H9 (cell line): ENCODE measurements at regions not wholly inside any gene's neighbourhood (a gene's known extent, or its start where the extent isn't known, plus 50 kb on each side); places are given as distances from the start of the nearest gene placed in this dataset.

Experiments used
- DNase-seq: peaks from one replicate; pipeline ENCODE4 v3.0.0-alpha.2; 2017
- H2AFZ ChIP-seq: one replicate; pipeline ENCODE4 v1.6.1; 2013; ENCODE audit warnings: mild to moderate bottlenecking, low read length, control low read depth, moderate library complexity
- H2AK5ac ChIP-seq: 2 replicates; pipeline ENCODE4 v1.6.1; 2013; ENCODE audit warnings: low read length, control low read depth, mixed read lengths; ENCODE audit not compliant: insufficient read length
- H2BK120ac ChIP-seq: one replicate; pipeline ENCODE4 v1.6.1; 2013; ENCODE audit warnings: low read depth, mild to moderate bottlenecking, low read length, control low read depth, inconsistent platforms; ENCODE audit not compliant: poor library complexity, severe bottlenecking
- H2BK12ac ChIP-seq: 2 replicates; pipeline ENCODE4 v1.6.1; 2013; ENCODE audit warnings: low read length, control low read depth, mixed read lengths, low read depth; ENCODE audit not compliant: insufficient read length
- H2BK15ac ChIP-seq: 2 replicates; pipeline ENCODE4 v1.6.1; 2013; ENCODE audit warnings: low read depth, low read length, control low read depth
- H2BK20ac ChIP-seq: one replicate; pipeline ENCODE4 v1.6.1; 2013; ENCODE audit warnings: low read depth, mild to moderate bottlenecking, low read length, control low read depth, inconsistent platforms; ENCODE audit not compliant: poor library complexity, severe bottlenecking
- H2BK5ac ChIP-seq: 2 replicates; pipeline ENCODE4 v1.6.1; 2013; ENCODE audit warnings: low read length, control low read depth, mixed read lengths; ENCODE audit not compliant: insufficient read length
- H3K14ac ChIP-seq: 2 replicates; pipeline ENCODE4 v1.6.1; 2013; ENCODE audit warnings: low read length, control low read depth; ENCODE audit not compliant: insufficient read depth
- H3K18ac ChIP-seq: 2 replicates; pipeline ENCODE4 v1.6.1; 2013; ENCODE audit warnings: low read depth, mild to moderate bottlenecking, mixed read lengths, low read length, control low read depth; ENCODE audit not compliant: insufficient read length
- H3K23ac ChIP-seq: 2 replicates; pipeline ENCODE4 v1.6.1; 2013; ENCODE audit warnings: low read length, control low read depth, mixed read lengths, low read depth; ENCODE audit not compliant: insufficient read length
- H3K23me2 ChIP-seq: 2 replicates; pipeline ENCODE4 v1.6.1; 2013; ENCODE audit warnings: low read depth, mild to moderate bottlenecking, mixed read lengths, low read length, control low read depth; ENCODE audit not compliant: insufficient read length, poor library complexity, severe bottlenecking
- H3K27ac ChIP-seq: 2 replicates; pipeline ENCODE4 v1.5.1; 2013; ENCODE audit warnings: low read length, control low read depth, mixed read lengths, low read depth; ENCODE audit not compliant: insufficient read length
- H3K27me3 ChIP-seq: 2 replicates; pipeline ENCODE4 v1.6.1; 2013; ENCODE audit warnings: low read length, control low read depth, inconsistent platforms; ENCODE audit not compliant: insufficient read depth
- H3K4ac ChIP-seq: 2 replicates; pipeline ENCODE4 v1.6.1; 2013; ENCODE audit warnings: low read depth, mild to moderate bottlenecking, control low read depth, inconsistent platforms, low read length, moderate library complexity
- H3K4me1 ChIP-seq: 2 replicates; pipeline ENCODE4 v1.6.1; 2013; ENCODE audit warnings: low read length, control low read depth, inconsistent platforms; ENCODE audit not compliant: insufficient read depth
- H3K4me2 ChIP-seq: 2 replicates; pipeline ENCODE4 v1.6.1; 2013; ENCODE audit warnings: low read length, control low read depth, mixed read lengths; ENCODE audit not compliant: insufficient read length, insufficient read depth
- H3K56ac ChIP-seq: 2 replicates; pipeline ENCODE4 v1.6.1; 2013; ENCODE audit warnings: low read depth, mild to moderate bottlenecking, mixed read lengths, low read length, control low read depth; ENCODE audit not compliant: insufficient read length
- H3K79me1 ChIP-seq: 2 replicates; pipeline ENCODE4 v1.6.1; 2013; ENCODE audit warnings: low read depth, mild to moderate bottlenecking, moderate library complexity, low read length, control low read depth, inconsistent platforms; ENCODE audit not compliant: insufficient read depth, poor library complexity, severe bottlenecking
- H3K79me2 ChIP-seq: 2 replicates; pipeline ENCODE4 v1.6.1; 2013; ENCODE audit warnings: low read length, control low read depth, inconsistent platforms; ENCODE audit not compliant: insufficient read depth
- H3K9ac ChIP-seq: 2 replicates; pipeline ENCODE4 v1.6.1; 2013; ENCODE audit warnings: low read length, control low read depth, mixed read lengths; ENCODE audit not compliant: insufficient read length; ENCODE audit errors: extremely low read depth
- H3K9me3 ChIP-seq: one replicate; pipeline ENCODE4 v1.6.1; 2013; ENCODE audit warnings: low read depth, low read length, inconsistent platforms; ENCODE audit not compliant: control insufficient read depth
- H3T11ph ChIP-seq: one replicate; pipeline ENCODE4 v1.6.1; 2013; ENCODE audit warnings: mild to moderate bottlenecking, low read length, control low read depth, inconsistent platforms
- H4K20me1 ChIP-seq: one replicate; pipeline ENCODE4 v1.6.1; 2013; ENCODE audit not compliant: control insufficient read depth, insufficient read length, insufficient read depth
- H4K5ac ChIP-seq: 2 replicates; pipeline ENCODE4 v1.6.1; 2013; ENCODE audit warnings: low read depth, mild to moderate bottlenecking, mixed read lengths, low read length, control low read depth; ENCODE audit not compliant: insufficient read length
- H4K8ac ChIP-seq: replicated peaks from 2 replicates; pipeline ENCODE4 v1.6.1; 2013; ENCODE audit warnings: low read length, control low read depth, mixed read lengths, low read depth; ENCODE audit not compliant: insufficient read length
- H4K91ac ChIP-seq: 2 replicates; pipeline ENCODE4 v1.6.1; 2013; ENCODE audit warnings: low read depth, mild to moderate bottlenecking, moderate library complexity, mixed read lengths, low read length, control low read depth; ENCODE audit not compliant: insufficient read length
- H3K27ac Mint-ChIP-seq, 3 experiments: 2 replicates in 2 of 3; 3 replicates in 1 of 3; pipeline ENCODE4 v1.8.0; 2020 to 2021; ENCODE audit warnings: mixed read lengths in 3 of 3, mild to moderate bottlenecking in 1 of 3, moderate library complexity in 1 of 3
- H3K27me3 Mint-ChIP-seq: 2 replicates; pipeline ENCODE4 v1.8.0; 2021; ENCODE audit warnings: low read depth, mild to moderate bottlenecking, moderate library complexity, mixed read lengths
- H3K36me3 Mint-ChIP-seq, 3 experiments: 2 replicates in 2 of 3; 3 replicates in 1 of 3; pipeline ENCODE4 v1.8.0; 2020 to 2021; ENCODE audit warnings: low read depth in 3 of 3, mixed read lengths in 3 of 3; ENCODE audit not compliant: insufficient read depth in 1 of 3
- H3K4me1 Mint-ChIP-seq, 2 experiments: 2 replicates each; pipeline ENCODE4 v1.8.0; 2020; ENCODE audit warnings: mixed read lengths in 2 of 2
- H3K4me3 Mint-ChIP-seq, 2 experiments: 2 replicates in 1 of 2; 3 replicates in 1 of 2; pipeline ENCODE4 v1.8.0; 2020 to 2021; ENCODE audit warnings: mild to moderate bottlenecking in 2 of 2, mixed read lengths in 2 of 2, moderate library complexity in 1 of 2
- H3K9me3 Mint-ChIP-seq, 2 experiments: 2 replicates in 1 of 2; 3 replicates in 1 of 2; pipeline ENCODE4 v1.8.0; 2020; ENCODE audit warnings: mild to moderate bottlenecking in 2 of 2, mixed read lengths in 2 of 2, moderate library complexity in 1 of 2
- WGBS: extraction: QIAGEN DNeasy Blood & Tissue Kit; methylation state at CpG from one replicate; pipeline ENCODE4 v1.1.7; 2013; ENCODE audit warnings: missing lambda C conversion rate, low lambda C conversion rate, mixed read lengths; ENCODE audit not compliant: insufficient read length; ENCODE audit errors: extremely low coverage; 5-methylcytosine and 5-hydroxymethylcytosine counted together
- TF ChIP-seq, protein P1 (sequence below): fragments of 200-600 bp; sonication (generic); conservative IDR thresholded peaks from 3 replicates; pipeline ENCODE4 v1.8.0; 2021; ENCODE audit warnings: antibody characterized with exemption, mild to moderate bottlenecking

DNA sequence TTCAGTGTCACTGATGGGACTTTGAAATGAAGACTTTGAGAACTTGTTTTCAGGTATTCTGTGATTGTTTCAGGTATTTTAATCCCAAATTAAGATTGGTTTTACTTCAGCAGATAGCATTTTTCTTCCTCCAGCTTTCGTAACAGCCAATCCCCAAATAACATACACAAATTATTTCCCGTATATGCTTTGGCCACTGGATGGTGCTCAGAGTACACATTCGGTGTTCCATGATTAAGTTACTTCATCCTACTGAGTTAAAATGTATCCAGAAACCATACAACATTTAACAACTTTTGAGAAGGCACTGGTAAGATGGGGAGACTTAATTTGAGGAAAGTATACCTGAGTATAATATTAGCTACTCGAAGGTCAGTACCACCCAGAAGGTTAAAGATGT is 233.4 kb upstream of the FAM47A start:
- no peak overlapping the region for H4K8ac ChIP-seq
- H2BK120ac ChIP-seq, result no peak overlapping the region
- no CpG with 5 or more reads among the region's 4 CpGs for WGBS
- no peak overlapping the region for H3K9ac ChIP-seq
- Mint-ChIP-seq H3K4me3 (no peak overlapping the region), H3K36me3 (no peaks in the 10 kb centered on the region), H3K27ac (no peak overlapping the region), H3K4me1 (0 out of 4 replicates have a peak, but pooled peaks cover 0 to 2% of the 10 kb centered on the region in 2 experiments), H3K27me3 (no peaks in the 10 kb centered on the region), H3K9me3 (peaks cover 0 to 54% of the 10 kb centered on the region in 2 experiments; a peak in 3 of 5 replicates)
- no peak overlapping the region for H3K23ac ChIP-seq
- H3K9me3 ChIP-seq, result no peaks in the 10 kb centered on the region
- H2BK20ac ChIP-seq, result no peak overlapping the region
- no peaks in the 10 kb centered on the region for H3K27me3 ChIP-seq
- no peaks in the 10 kb centered on the region for H3K23me2 ChIP-seq
- H2BK15ac ChIP-seq, result no peak overlapping the region
- no peak overlapping the region for H3K4me2 ChIP-seq
- no peak overlapping the region for H4K5ac ChIP-seq
- no peaks in the 10 kb centered on the region for H3K79me1 ChIP-seq
- H3K18ac ChIP-seq, result no peak overlapping the region
- no peak overlapping the region for H2AK5ac ChIP-seq
- no peaks in the 10 kb centered on the region for H3K79me2 ChIP-seq
- H4K91ac ChIP-seq, result no peak overlapping the region
- H3K4me1 ChIP-seq, result no peaks in the 10 kb centered on the region
- no peak overlapping the region for H3K14ac ChIP-seq
- no peak overlapping the region for H3K56ac ChIP-seq
- TF ChIP-seq, protein P1, sequence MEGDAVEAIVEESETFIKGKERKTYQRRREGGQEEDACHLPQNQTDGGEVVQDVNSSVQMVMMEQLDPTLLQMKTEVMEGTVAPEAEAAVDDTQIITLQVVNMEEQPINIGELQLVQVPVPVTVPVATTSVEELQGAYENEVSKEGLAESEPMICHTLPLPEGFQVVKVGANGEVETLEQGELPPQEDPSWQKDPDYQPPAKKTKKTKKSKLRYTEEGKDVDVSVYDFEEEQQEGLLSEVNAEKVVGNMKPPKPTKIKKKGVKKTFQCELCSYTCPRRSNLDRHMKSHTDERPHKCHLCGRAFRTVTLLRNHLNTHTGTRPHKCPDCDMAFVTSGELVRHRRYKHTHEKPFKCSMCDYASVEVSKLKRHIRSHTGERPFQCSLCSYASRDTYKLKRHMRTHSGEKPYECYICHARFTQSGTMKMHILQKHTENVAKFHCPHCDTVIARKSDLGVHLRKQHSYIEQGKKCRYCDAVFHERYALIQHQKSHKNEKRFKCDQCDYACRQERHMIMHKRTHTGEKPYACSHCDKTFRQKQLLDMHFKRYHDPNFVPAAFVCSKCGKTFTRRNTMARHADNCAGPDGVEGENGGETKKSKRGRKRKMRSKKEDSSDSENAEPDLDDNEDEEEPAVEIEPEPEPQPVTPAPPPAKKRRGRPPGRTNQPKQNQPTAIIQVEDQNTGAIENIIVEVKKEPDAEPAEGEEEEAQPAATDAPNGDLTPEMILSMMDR, result peak; percentile 73
- no peak for DNase-seq
- H4K20me1 ChIP-seq, result no peaks in the 10 kb centered on the region
- H2BK12ac ChIP-seq, result no peak overlapping the region
- H3K4ac ChIP-seq, result no peak overlapping the region
- H2BK5ac ChIP-seq, result no peak overlapping the region
- H3K27ac ChIP-seq, result no peak overlapping the region
- H3T11ph ChIP-seq, result no peak overlapping the region
- no peak overlapping the region for H2AFZ ChIP-seq
